ENCODE measurements at regions not wholly inside any gene's neighbourhood (a gene's known extent, or its start where the extent isn't known, plus 50 kb on each side); places are given as distances from the start of the nearest gene placed in this dataset.
A peak's percentile ranks its signal among the peaks of the same experiment; 100 is the strongest.

DNA sequence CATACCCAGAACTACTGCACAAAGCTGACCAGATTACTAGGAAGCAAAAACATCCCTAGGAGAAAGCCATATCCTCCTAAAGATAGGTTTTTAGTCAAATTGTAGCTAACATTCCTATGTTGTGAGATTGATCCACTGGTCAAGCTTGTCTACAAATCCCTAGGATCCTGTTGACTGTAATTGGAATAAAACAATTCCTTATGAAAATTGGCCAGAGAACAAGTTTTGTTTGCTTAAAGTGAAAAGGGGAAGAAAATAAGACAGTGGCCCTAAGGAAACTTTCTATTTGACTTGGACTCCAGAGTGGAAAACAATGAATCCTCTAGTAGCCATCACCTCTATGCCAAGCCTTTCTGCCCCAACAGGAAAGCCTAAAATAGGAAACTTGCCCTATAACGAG lies 645.2 kb upstream of the USP24 start:
- TF ChIP-seq, protein P1, sequence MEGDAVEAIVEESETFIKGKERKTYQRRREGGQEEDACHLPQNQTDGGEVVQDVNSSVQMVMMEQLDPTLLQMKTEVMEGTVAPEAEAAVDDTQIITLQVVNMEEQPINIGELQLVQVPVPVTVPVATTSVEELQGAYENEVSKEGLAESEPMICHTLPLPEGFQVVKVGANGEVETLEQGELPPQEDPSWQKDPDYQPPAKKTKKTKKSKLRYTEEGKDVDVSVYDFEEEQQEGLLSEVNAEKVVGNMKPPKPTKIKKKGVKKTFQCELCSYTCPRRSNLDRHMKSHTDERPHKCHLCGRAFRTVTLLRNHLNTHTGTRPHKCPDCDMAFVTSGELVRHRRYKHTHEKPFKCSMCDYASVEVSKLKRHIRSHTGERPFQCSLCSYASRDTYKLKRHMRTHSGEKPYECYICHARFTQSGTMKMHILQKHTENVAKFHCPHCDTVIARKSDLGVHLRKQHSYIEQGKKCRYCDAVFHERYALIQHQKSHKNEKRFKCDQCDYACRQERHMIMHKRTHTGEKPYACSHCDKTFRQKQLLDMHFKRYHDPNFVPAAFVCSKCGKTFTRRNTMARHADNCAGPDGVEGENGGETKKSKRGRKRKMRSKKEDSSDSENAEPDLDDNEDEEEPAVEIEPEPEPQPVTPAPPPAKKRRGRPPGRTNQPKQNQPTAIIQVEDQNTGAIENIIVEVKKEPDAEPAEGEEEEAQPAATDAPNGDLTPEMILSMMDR (IDR thresholded peaks at IDR 0.05): no peak
- Mint-ChIP-seq H3K27ac (no peak overlapping the region), H3K36me3 (ENCODE audit: low read depth) (no peaks in the 10 kb centered on the region), H3K4me3 (no peak overlapping the region), H3K27me3 (ENCODE audit: insufficient read depth) (no peaks in the 10 kb centered on the region; the same call in 1 of the 2 replicates), H3K4me1 (ENCODE audit: low read depth) (peaks cover under 1% of the 10 kb centered on the region), H3K9me3 (no peaks in the 10 kb centered on the region)
- DNase-seq: no peak

DNA sequence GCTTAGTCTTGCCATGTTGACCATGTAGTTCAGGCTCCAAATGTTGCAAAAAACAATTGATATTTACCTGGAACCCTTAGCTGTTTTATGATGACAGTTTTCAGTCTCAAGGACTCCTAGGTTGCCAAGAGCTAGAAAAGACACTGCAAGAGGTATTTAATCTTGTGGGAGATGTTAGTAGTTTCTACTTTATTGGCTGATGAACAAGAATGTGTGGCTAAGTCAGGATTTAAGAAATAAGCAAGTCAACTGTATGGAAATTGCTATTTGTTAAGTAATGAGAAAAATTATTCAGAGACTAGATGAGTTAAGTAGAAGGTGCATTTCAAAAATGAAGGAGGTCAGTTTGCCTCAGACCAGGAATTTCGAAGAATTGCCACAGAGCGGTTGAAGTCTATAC lies 639.7 kb upstream of the USP24 start:
- H3K36me3 Mint-ChIP-seq (ENCODE audit: low read depth): no peaks in the 10 kb centered on the region
- no peaks in the 10 kb centered on the region; the same call in 1 of the 2 replicates for H3K27me3 Mint-ChIP-seq (ENCODE audit: insufficient read depth)
- H3K4me3 Mint-ChIP-seq: no peak overlapping the region
- H3K27ac Mint-ChIP-seq: no peak overlapping the region
- TF ChIP-seq, protein P1 (IDR thresholded peaks at IDR 0.05): no peak
- peak; percentile 17 for DNase-seq
- no peaks in the 10 kb centered on the region for H3K9me3 Mint-ChIP-seq
- peaks cover 8% of the 10 kb centered on the region for H3K4me1 Mint-ChIP-seq (ENCODE audit: low read depth)

DNA sequence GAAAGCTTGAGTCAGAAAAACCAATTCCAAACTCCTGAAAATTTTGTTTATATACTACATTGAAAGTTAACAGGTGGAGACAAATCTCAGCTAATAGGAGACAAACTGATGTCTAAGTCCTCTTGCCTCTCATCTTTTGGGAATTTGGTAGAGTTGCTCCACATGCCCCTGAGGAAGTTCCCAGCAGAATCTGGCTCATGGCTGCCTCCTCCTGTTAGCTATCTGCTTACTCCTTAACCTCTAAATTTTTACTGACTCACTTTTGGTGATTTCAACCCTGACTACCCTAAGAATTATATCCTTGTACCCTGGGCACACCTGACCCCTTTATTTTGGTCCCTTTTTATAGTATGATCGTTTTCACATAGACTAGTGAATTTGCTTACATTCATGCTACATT lies 633.7 kb upstream of the USP24 start:
- TF ChIP-seq, protein P1 (IDR thresholded peaks at IDR 0.05): peak; percentile 77
- Mint-ChIP-seq H3K4me3 (no peak overlapping the region), H3K27me3 (ENCODE audit: insufficient read depth) (no peaks in the 10 kb centered on the region), H3K36me3 (ENCODE audit: low read depth) (no peaks in the 10 kb centered on the region), H3K9me3 (no peaks in the 10 kb centered on the region), H3K4me1 (ENCODE audit: low read depth) (peaks cover 13% of the 10 kb centered on the region), H3K27ac (no peak overlapping the region)
- peak; percentile 67 for DNase-seq

DNA sequence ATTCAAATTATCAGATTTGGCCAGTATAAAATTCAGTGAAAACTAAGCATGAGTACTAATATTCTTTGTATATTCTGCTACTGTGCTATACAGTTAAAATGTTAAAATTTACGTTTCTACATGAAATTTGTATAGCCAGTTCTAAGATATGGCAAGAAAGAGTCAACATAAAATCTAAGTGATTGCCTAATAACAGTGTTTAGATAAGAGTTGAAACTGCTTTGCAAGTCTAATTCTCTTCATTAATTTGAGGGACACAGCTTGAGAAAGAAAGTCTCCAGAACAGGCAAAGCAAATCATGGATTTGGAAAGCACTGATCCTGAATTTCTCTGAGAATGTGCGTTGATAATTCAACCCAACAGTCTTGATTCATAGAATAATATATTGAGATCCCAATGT lies 630.9 kb upstream of the USP24 start:
- Mint-ChIP-seq H3K4me1 (ENCODE audit: low read depth) (peaks cover 13% of the 10 kb centered on the region), H3K27ac (no peak overlapping the region), H3K36me3 (ENCODE audit: low read depth) (no peaks in the 10 kb centered on the region), H3K9me3 (no peaks in the 10 kb centered on the region), H3K4me3 (no peak overlapping the region), H3K27me3 (ENCODE audit: insufficient read depth) (no peaks in the 10 kb centered on the region)
- TF ChIP-seq, protein P1 (IDR thresholded peaks at IDR 0.05): no peak
- no peak for DNase-seq

DNA sequence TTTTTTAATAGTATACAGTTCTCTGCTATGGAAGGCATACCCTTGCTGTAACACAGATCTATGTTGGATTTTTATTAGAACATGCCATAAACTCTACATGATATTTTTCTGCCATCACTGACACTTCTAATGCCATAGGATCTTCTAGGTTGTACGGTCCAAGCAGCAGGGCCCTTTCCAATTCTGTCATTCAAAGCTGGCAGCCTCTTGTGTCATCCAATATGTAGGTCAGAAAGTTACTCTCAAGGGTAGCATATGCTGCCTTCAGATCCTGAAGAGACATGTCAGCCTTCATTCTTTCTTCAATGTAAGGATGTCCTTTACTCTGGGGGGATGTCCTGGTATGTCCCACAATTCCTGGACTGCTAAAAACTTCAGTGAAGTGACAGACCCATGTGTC lies 629.2 kb upstream of the USP24 start:
- no peak for DNase-seq
- Mint-ChIP-seq H3K27ac (no peak overlapping the region), H3K9me3 (no peaks in the 10 kb centered on the region), H3K4me1 (ENCODE audit: low read depth) (peaks cover 13% of the 10 kb centered on the region), H3K27me3 (ENCODE audit: insufficient read depth) (no peaks in the 10 kb centered on the region), H3K4me3 (no peak overlapping the region), H3K36me3 (ENCODE audit: low read depth) (no peaks in the 10 kb centered on the region)
- TF ChIP-seq, protein P1 (IDR thresholded peaks at IDR 0.05): no peak

DNA sequence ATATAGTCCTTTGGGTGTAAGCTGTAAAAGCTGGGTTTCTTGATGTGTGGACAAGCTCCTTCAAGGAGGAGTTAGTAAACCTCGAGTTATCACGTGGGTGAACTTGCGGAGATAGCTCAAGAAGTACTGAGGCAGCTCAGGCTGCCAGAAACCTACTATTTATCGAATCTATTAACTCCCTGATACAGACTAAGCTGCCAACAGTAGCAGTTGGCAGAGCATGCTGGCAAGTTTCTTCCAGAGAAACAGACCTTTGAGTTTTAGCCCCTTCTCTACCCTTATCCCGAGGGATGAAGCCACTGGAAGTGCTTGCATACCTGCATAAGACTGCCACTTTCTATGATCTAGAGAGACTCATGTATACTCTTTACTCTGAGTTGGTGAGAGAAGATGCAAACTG lies 624.5 kb upstream of the USP24 start:
- H3K4me3 Mint-ChIP-seq: no peak overlapping the region
- H3K9me3 Mint-ChIP-seq: no peaks in the 10 kb centered on the region
- no peaks in the 10 kb centered on the region for H3K36me3 Mint-ChIP-seq (ENCODE audit: low read depth)

More for the DNA sequence above, 624.5 kb upstream of the USP24 start:
- TF ChIP-seq, protein P1 (IDR thresholded peaks at IDR 0.05): no peak
- DNase-seq: no peak
- Mint-ChIP-seq H3K27ac (no peak overlapping the region), H3K4me1 (ENCODE audit: low read depth) (peaks cover 10% of the 10 kb centered on the region), H3K27me3 (ENCODE audit: insufficient read depth) (peaks cover 2% of the 10 kb centered on the region; the same call in 1 of the 2 replicates)
